Colonic mucosa (tissue), 4 donors: ENCODE measurements at regions not wholly inside any gene's neighbourhood (a gene's known extent, or its start where the extent isn't known, plus 50 kb on each side); places are given as distances from the start of the nearest gene placed in this dataset.

Experiments
- DNase-seq: peaks from one replicate; pipeline ENCODE4 v3.0.0-alpha.2; 2020
- H3K27ac ChIP-seq: fragments of 200-600 bp; one replicate; pipeline ENCODE4 v1.8.0; 2021
- H3K27me3 ChIP-seq: fragments of 200-600 bp; one replicate; pipeline ENCODE4 v1.8.0; 2021
- H3K36me3 ChIP-seq: fragments of 200-600 bp; one replicate; pipeline ENCODE4 v1.8.0; 2021
- H3K4me1 ChIP-seq: fragments of 200-600 bp; one replicate; pipeline ENCODE4 v1.8.0; 2021; ENCODE audit warnings: mild to moderate bottlenecking
- H3K4me3 ChIP-seq: fragments of 200-600 bp; one replicate; pipeline ENCODE4 v1.8.0; 2021
- H3K9ac ChIP-seq, 2 donors: one replicate each; pipeline ENCODE4 v1.7.0; 2013; ENCODE audit warnings: control low read depth in 2 of 2, low read depth in 2 of 2, low read length in 2 of 2
- H3K9me3 ChIP-seq: fragments of 200-600 bp; one replicate; pipeline ENCODE4 v1.8.0; 2021
- CTCF ChIP-seq: fragments of 200-600 bp; IDR thresholded peaks from one replicate; pipeline ENCODE4 v1.8.0; 2022; ENCODE audit warnings: antibody characterized with exemption, mild to moderate bottlenecking
- intact Hi-C: fragments of 100-400 bp; cut with DNase I; formaldehyde crosslinking; loops from one replicate; pipeline ENCODE4 v1.14.1; 2022
- donor health status: healthy.
- donor health status: DM: no; HTN: no; CAD: no.
- donor health status: DM: no; HTN: no; CAD: no.

- Histone ChIP-seq H3K4me1 (no peaks in the 10 kb centered on the region), H3K9ac (no peak overlapping the region), H3K36me3 (no peaks in the 10 kb centered on the region), H3K27me3 (no peaks in the 10 kb centered on the region), H3K4me3 (no peak overlapping the region), H3K9me3 (no peaks in the 10 kb centered on the region), H3K27ac (no peak overlapping the region)
- TF ChIP-seq CTCF, result no peak
- DNase-seq, result no peak
- intact Hi-C loops, result no loop called here
These were observed 137.2 kb downstream of the CDH26 start for GRCh38 chr20:60095456-60095855.

GRCh38 chr20:60096166-60096565 is 137.9 kb downstream of the CDH26 start:
- no peak for TF ChIP-seq CTCF
- DNase-seq, result no peak
- Histone ChIP-seq H3K27ac (no peak overlapping the region), H3K27me3 (no peaks in the 10 kb centered on the region), H3K9me3 (no peaks in the 10 kb centered on the region), H3K4me3 (no peak overlapping the region), H3K4me1 (no peaks in the 10 kb centered on the region), H3K9ac (no peak overlapping the region), H3K36me3 (no peaks in the 10 kb centered on the region)
- intact Hi-C loops, result no loop called here

- intact Hi-C loops, result no loop called here
- no peaks in the 10 kb centered on the region for H3K36me3 ChIP-seq
- no peak overlapping the region for H3K27ac ChIP-seq
- no peak for DNase-seq
- H3K9me3 ChIP-seq, result no peaks in the 10 kb centered on the region
- no peaks in the 10 kb centered on the region for H3K27me3 ChIP-seq
- no peak for TF ChIP-seq CTCF
- H3K9ac ChIP-seq, result no peak overlapping the region
- H3K4me1 ChIP-seq, result no peaks in the 10 kb centered on the region
- no peak overlapping the region for H3K4me3 ChIP-seq
These were observed 139.1 kb downstream of the CDH26 start for GRCh38 chr20:60097285-60097684.

GRCh38 chr20:60100780-60101179 is 142.6 kb downstream of the CDH26 start:
- TF ChIP-seq CTCF, result no peak
- no peak overlapping the region for H3K27ac ChIP-seq
- no peak overlapping the region for H3K9ac ChIP-seq
- no peaks in the 10 kb centered on the region for H3K4me1 ChIP-seq
- intact Hi-C loops, result no loop called here
- H3K4me3 ChIP-seq, result no peak overlapping the region
- no peaks in the 10 kb centered on the region for H3K36me3 ChIP-seq
- DNase-seq, result no peak
- H3K9me3 ChIP-seq, result no peaks in the 10 kb centered on the region
- no peaks in the 10 kb centered on the region for H3K27me3 ChIP-seq

GRCh38 chr20:60101201-60101890 is 143.1 kb downstream of the CDH26 start:
- no peaks in the 10 kb centered on the region for H3K9me3 ChIP-seq
- no peaks in the 10 kb centered on the region for H3K4me1 ChIP-seq
- no peaks in the 10 kb centered on the region for H3K27me3 ChIP-seq
- H3K4me3 ChIP-seq, result no peak overlapping the region
- no peak for DNase-seq
- no peaks in the 10 kb centered on the region for H3K36me3 ChIP-seq
- intact Hi-C loops, result no loop called here
- H3K27ac ChIP-seq, result no peak overlapping the region
- H3K9ac ChIP-seq, result no peak overlapping the region
- no peak for TF ChIP-seq CTCF
